ENCODE measurements at regions not wholly inside any gene's neighbourhood (a gene's known extent, or its start where the extent isn't known, plus 50 kb on each side); places are given as distances from the start of the nearest gene placed in this dataset.

GRCh38 chr5:68542207-68542606, 326.7 kb downstream of the PIK3R1 start:
- Histone ChIP-seq H3K4me1 (ENCODE audit: control insufficient read depth, insufficient read depth, low read length) (peaks cover 14% of the 10 kb centered on the region), H3K36me3 (ENCODE audit: control insufficient read depth in 2 of 2, insufficient read depth in 1 of 2, low read length in 2 of 2) (no peaks in the 10 kb centered on the region), H3K27ac (ENCODE audit: extremely low read depth, low read depth, low read length) (no peak overlapping the region), H3K4me3 (ENCODE audit: low read depth, low read length) (no peak overlapping the region), H3K9me3 (ENCODE audit: control insufficient read depth, insufficient read depth, low read depth, low read length) (no peaks in the 10 kb centered on the region)
- POLR2A ChIA-PET = no interaction called here
- CTCF ChIA-PET = interaction anchor here (0.6 to 0.7 kb wide), 2 partner anchors 98 to 700 kb away, joined by 3 read pairs; no protein-coding TSS in a partner anchor
- TF ChIP-seq FEZF1 (tag by site-specific recombination; IDR thresholded peaks at IDR 0.05) = peak; percentile 71
- no peak for TF ChIP-seq ZNF169 (tag by site-specific recombination; IDR thresholded peaks at IDR 0.05)

GRCh38 chr5:68543212-68543611, 327.7 kb downstream of the PIK3R1 start:
- Histone ChIP-seq H3K27ac (ENCODE audit: extremely low read depth, low read depth, low read length) (no peak overlapping the region), H3K9me3 (ENCODE audit: control insufficient read depth, insufficient read depth, low read depth, low read length) (no peaks in the 10 kb centered on the region), H3K36me3 (ENCODE audit: control insufficient read depth in 2 of 2, insufficient read depth in 1 of 2, low read length in 2 of 2) (no peaks in the 10 kb centered on the region), H3K4me3 (ENCODE audit: low read depth, low read length) (no peak overlapping the region), H3K4me1 (ENCODE audit: control insufficient read depth, insufficient read depth, low read length) (peaks cover 14% of the 10 kb centered on the region)
- ChIA-PET POLR2A (no interaction called here), CTCF (no interaction called here)
- peak; percentile 7; the same call in 1 of the 2 replicates for TF ChIP-seq SCRT2 (tag by site-specific recombination; IDR thresholded peaks at IDR 0.05)
- TF ChIP-seq ZNF76 (tag by site-specific recombination; IDR thresholded peaks at IDR 0.05; ENCODE audit: borderline replicate concordance, low read depth) = no peak

GRCh38 chr5:68544091-68544647, 328.6 kb downstream of the PIK3R1 start:
- CTCF ChIA-PET = no interaction called here
- POLR2A ChIA-PET = no interaction called here
- H3K36me3 ChIP-seq (ENCODE audit: control insufficient read depth in 2 of 2, insufficient read depth in 1 of 2, low read length in 2 of 2) = no peaks in the 10 kb centered on the region
- H3K27ac ChIP-seq (ENCODE audit: extremely low read depth, low read depth, low read length) = peak overlapping the region; percentile 67
- TF ChIP-seq SCRT2 (tag by site-specific recombination; IDR thresholded peaks at IDR 0.05) (peak; percentile 74; the same call in 1 of the 2 replicates), ZNF157 (tag by site-specific recombination; IDR thresholded peaks at IDR 0.05) (no peak)
- no peaks in the 10 kb centered on the region for H3K9me3 ChIP-seq (ENCODE audit: control insufficient read depth, insufficient read depth, low read depth, low read length)
- peaks cover 20% of the 10 kb centered on the region for H3K4me1 ChIP-seq (ENCODE audit: control insufficient read depth, insufficient read depth, low read length)
- no peak overlapping the region for H3K4me3 ChIP-seq (ENCODE audit: low read depth, low read length)

GRCh38 chr5:68544648-68545552, 329.3 kb downstream of the PIK3R1 start:
- H3K9me3 ChIP-seq (ENCODE audit: control insufficient read depth, insufficient read depth, low read depth, low read length) = no peaks in the 10 kb centered on the region
- ChIA-PET CTCF (interaction anchor here (0.9 kb wide), 1 partner anchor 10 kb away, joined by 3 read pairs; no protein-coding TSS in a partner anchor), POLR2A (no interaction called here)
- H3K36me3 ChIP-seq (ENCODE audit: control insufficient read depth in 2 of 2, insufficient read depth in 1 of 2, low read length in 2 of 2) = no peaks in the 10 kb centered on the region
- peak overlapping the region; percentile 67; the same call in 1 of the 2 replicates for H3K27ac ChIP-seq (ENCODE audit: extremely low read depth, low read depth, low read length)
- H3K4me3 ChIP-seq (ENCODE audit: low read depth, low read length) = no peak overlapping the region
- H3K4me1 ChIP-seq (ENCODE audit: control insufficient read depth, insufficient read depth, low read length) = peaks cover 26% of the 10 kb centered on the region
- TF ChIP-seq GLIS2 (tag by site-specific recombination; IDR thresholded peaks at IDR 0.05) = no peak
- no peak for TF ChIP-seq TSHZ1 (tag by site-specific recombination; IDR thresholded peaks at IDR 0.05; ENCODE audit: borderline replicate concordance)
- TF ChIP-seq ZNF791 (tag by site-specific recombination; IDR thresholded peaks at IDR 0.05) = no peak
- 0 out of 2 replicates have a peak, but pooled peaks have one; percentile 34 for TF ChIP-seq OSR2 (tag by site-specific recombination; IDR thresholded peaks at IDR 0.05)
- TF ChIP-seq GLIS1 (tag by site-specific recombination; IDR thresholded peaks at IDR 0.05) = 0 out of 2 replicates have a peak, but pooled peaks have one; percentile 10
- TF ChIP-seq ZNF366 (tag by site-specific recombination; conservative IDR thresholded peaks at IDR 0.05) = peak; percentile 42; the same call in 1 of the 2 replicates
- TF ChIP-seq ZNF777 (tag by site-specific recombination; IDR thresholded peaks at IDR 0.05; ENCODE audit: borderline replicate concordance) = no peak
- no peak for TF ChIP-seq ZNF624 (tag by site-specific recombination; IDR thresholded peaks at IDR 0.05)
- TF ChIP-seq ZNF174 (tag by site-specific recombination; IDR thresholded peaks at IDR 0.05) = no peak
- TF ChIP-seq ZNF670 (tag by site-specific recombination; IDR thresholded peaks at IDR 0.05; ENCODE audit: low read depth) = no peak
- TF ChIP-seq ZBTB17 (tag by site-specific recombination; IDR thresholded peaks at IDR 0.05) = peak; percentile 69
- TF ChIP-seq MYNN (tag by site-specific recombination; IDR thresholded peaks at IDR 0.05; ENCODE audit: borderline replicate concordance) = peak; percentile 69; the same call in 1 of the 2 replicates
- TF ChIP-seq REST (tag by site-specific recombination; IDR thresholded peaks at IDR 0.05) = no peak
- TF ChIP-seq FEZF1 (tag by site-specific recombination; IDR thresholded peaks at IDR 0.05) = peak; percentile 74
